Activated T-helper 9 cell treated with anti-CD3 and anti-CD28 coated beads, Interleukin-2, amount 50 U/mL, for 16 hours (primary cell): ENCODE measurements at regions not wholly inside any gene's neighbourhood (a gene's known extent, or its start where the extent isn't known, plus 50 kb on each side); places are given as distances from the start of the nearest gene placed in this dataset.

ENCODE experiments used
- DNase-seq: peaks from one replicate; pipeline ENCODE4 v3.0.0-alpha.2; 2020; ENCODE audit warnings: low read depth

- DNase-seq = no peak
Observed at GRCh38 chr18:51727780-51728179, 530.3 kb upstream of the MEX3C start.

- DNase-seq = no peak
Observed at GRCh38 chr18:51731070-51731469, 533.6 kb upstream of the MEX3C start.

- DNase-seq = no peak
Observed at GRCh38 chr18:51734576-51734975, 537.1 kb upstream of the MEX3C start.

GRCh38 chr18:51739044-51739666, 541.7 kb upstream of the MEX3C start:
- no peak for DNase-seq

GRCh38 chr18:51751901-51752300, 554.4 kb upstream of the MEX3C start:
- DNase-seq = no peak

- no peak for DNase-seq
Observed at GRCh38 chr18:51753365-51754057, 556.0 kb upstream of the MEX3C start.

- no peak for DNase-seq
Observed at GRCh38 chr18:51754566-51754965, 557.1 kb upstream of the MEX3C start.

GRCh38 chr18:51757255-51757924, 559.9 kb upstream of the MEX3C start:
- DNase-seq = no peak

GRCh38 chr18:51762373-51762772, 564.9 kb upstream of the MEX3C start:
- no peak for DNase-seq

- no peak for DNase-seq
Observed at GRCh38 chr18:51765606-51766360, 568.3 kb upstream of the MEX3C start.

GRCh38 chr18:51767293-51767692, 569.8 kb upstream of the MEX3C start:
- DNase-seq = no peak

- DNase-seq = no peak
Observed at GRCh38 chr18:51778115-51778514, 561.9 kb upstream of the DCC start.

- no peak for DNase-seq
Observed at GRCh38 chr18:51789871-51790270, 550.1 kb upstream of the DCC start.

GRCh38 chr18:51801514-51801913, 538.5 kb upstream of the DCC start:
- DNase-seq = no peak

- no peak for DNase-seq
Observed at GRCh38 chr18:51802569-51803428, 537.2 kb upstream of the DCC start.

GRCh38 chr18:51807336-51807735, 532.7 kb upstream of the DCC start:
- no peak for DNase-seq

- no peak for DNase-seq
Observed at GRCh38 chr18:51811883-51812282, 528.1 kb upstream of the DCC start.

GRCh38 chr18:51813740-51814139, 526.3 kb upstream of the DCC start:
- DNase-seq = no peak

GRCh38 chr18:51821610-51822009, 518.4 kb upstream of the DCC start:
- DNase-seq = no peak

GRCh38 chr18:51824746-51825145, 515.3 kb upstream of the DCC start:
- DNase-seq = no peak

- no peak for DNase-seq
Observed at GRCh38 chr18:51833850-51834249, 506.1 kb upstream of the DCC start.

GRCh38 chr18:51848702-51849101, 491.3 kb upstream of the DCC start:
- no peak for DNase-seq
